ENCODE measurements at regions not wholly inside any gene's neighbourhood (a gene's known extent, or its start where the extent isn't known, plus 50 kb on each side); places are given as distances from the start of the nearest gene placed in this dataset.
A peak's percentile ranks its signal among the peaks of the same experiment; 100 is the strongest.

DNA sequence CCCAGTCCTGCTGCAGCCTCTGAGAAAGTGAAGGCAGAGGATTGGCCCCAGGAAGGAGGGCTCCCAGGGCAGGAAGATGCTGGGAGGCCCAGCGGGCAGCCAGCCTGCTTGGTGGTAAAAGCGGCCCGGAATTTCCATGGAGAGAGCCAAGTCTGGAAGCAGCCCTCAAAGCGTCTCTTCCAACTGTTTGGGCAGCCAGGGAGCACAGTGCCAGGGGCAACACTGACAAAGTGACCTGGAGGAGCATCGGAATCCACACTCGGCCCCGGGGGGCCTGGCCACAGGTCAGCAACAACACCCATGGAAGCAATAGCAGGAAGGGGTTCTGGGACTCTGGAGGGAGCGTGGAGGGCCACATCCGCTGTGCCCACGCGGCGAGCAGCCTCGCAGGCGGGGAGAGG, 63.2 kb upstream of the FGFR2 start:
- Histone ChIP-seq H3K4me1 (peaks cover 0 to 11% (median 6%) of the 10 kb centered on the region in 4 donors), H3K27ac (replicated peaks in 1 of 4) (peak overlapping the region in 1 of 4 donors; percentile 30), H3K9me3 (no peaks in the 10 kb centered on the region), H3K27me3 (no peaks in the 10 kb centered on the region), H3K36me3 (no peaks in the 10 kb centered on the region), H3K4me3 (no peak overlapping the region)
- 69% methylated on average over 13 of the region's 14 CpGs for WGBS
- intact Hi-C loops (cut with DNase I) = no loop called here
- DNase-seq (ENCODE audit: extremely low spot score) = no peak
- TF ChIP-seq EP300 (IDR thresholded peaks at IDR 0.05) (no peak), POLR2A (IDR thresholded peaks at IDR 0.05; ENCODE audit: low read depth) (no peak)

DNA sequence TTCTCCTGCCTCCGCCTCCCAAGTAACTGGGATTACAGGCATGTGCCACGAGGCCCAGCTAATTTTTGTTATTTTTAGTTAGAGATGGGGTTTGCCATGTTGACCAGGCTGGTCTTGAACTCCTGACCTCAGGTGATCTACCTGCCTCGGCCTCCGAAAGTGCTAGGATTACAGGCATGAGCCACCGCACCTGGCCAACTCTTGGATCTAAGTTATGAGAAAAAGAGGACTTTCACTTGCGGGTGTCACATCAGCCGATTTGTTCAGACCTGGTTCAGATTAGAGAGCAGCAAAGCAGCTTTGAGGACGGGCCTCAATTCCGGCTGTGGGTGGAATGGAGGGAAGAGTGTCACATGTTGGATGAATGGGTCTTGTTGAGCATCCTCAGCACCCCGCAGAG, 61.0 kb upstream of the FGFR2 start:
- no peak for DNase-seq (ENCODE audit: extremely low spot score)
- Histone ChIP-seq H3K27me3 (no peaks in the 10 kb centered on the region), H3K4me3 (no peak overlapping the region), H3K36me3 (no peaks in the 10 kb centered on the region), H3K9me3 (no peaks in the 10 kb centered on the region), H3K27ac (replicated peaks in 1 of 4) (no peak overlapping the region), H3K4me1 (peaks cover 0 to 7% (median 6%) of the 10 kb centered on the region in 4 donors)
- 85% methylated on average over 10 of the region's 10 CpGs for WGBS
- TF ChIP-seq, protein P1, sequence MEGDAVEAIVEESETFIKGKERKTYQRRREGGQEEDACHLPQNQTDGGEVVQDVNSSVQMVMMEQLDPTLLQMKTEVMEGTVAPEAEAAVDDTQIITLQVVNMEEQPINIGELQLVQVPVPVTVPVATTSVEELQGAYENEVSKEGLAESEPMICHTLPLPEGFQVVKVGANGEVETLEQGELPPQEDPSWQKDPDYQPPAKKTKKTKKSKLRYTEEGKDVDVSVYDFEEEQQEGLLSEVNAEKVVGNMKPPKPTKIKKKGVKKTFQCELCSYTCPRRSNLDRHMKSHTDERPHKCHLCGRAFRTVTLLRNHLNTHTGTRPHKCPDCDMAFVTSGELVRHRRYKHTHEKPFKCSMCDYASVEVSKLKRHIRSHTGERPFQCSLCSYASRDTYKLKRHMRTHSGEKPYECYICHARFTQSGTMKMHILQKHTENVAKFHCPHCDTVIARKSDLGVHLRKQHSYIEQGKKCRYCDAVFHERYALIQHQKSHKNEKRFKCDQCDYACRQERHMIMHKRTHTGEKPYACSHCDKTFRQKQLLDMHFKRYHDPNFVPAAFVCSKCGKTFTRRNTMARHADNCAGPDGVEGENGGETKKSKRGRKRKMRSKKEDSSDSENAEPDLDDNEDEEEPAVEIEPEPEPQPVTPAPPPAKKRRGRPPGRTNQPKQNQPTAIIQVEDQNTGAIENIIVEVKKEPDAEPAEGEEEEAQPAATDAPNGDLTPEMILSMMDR (IDR thresholded peaks at IDR 0.05) = no peak
- TF ChIP-seq POLR2A (IDR thresholded peaks at IDR 0.05; ENCODE audit: low read depth) (no peak), POLR2AphosphoS5 (IDR thresholded peaks at IDR 0.05) (no peak), EP300 (IDR thresholded peaks at IDR 0.05) (no peak)
- intact Hi-C loops (cut with DNase I) = no loop called here

DNA sequence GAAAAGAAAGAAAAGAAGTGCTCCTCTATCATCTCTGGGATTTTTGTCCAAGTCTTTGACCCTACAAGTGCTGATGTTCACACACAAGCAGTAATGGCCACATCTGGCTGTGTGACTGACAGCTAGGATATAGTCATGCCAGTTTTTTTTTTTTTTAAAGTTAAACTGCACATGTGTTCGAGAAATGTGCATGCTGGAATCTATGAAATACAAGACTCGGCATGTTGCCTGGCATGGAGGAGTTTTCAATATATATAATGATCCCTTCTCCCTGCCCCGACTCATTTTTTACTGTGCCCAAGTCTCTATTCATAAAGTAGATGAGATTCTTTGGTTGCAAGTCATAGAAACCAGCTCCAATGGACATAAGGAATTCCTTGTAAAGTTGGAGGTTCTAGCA, 60.4 kb upstream of the FGFR2 start:
- DNase-seq (ENCODE audit: extremely low spot score) = no peak
- H3K4me3 ChIP-seq = no peak overlapping the region
- no peaks in the 10 kb centered on the region for H3K9me3 ChIP-seq
- WGBS = 95% methylated on average over 3 of the region's 3 CpGs
- H3K4me1 ChIP-seq = peaks cover 0 to 7% (median 6%) of the 10 kb centered on the region in 4 donors
- no peaks in the 10 kb centered on the region for H3K27me3 ChIP-seq
- intact Hi-C loops (cut with DNase I) = no loop called here
- no peaks in the 10 kb centered on the region for H3K36me3 ChIP-seq
- TF ChIP-seq POLR2A (IDR thresholded peaks at IDR 0.05; ENCODE audit: low read depth) = no peak
- no peak for TF ChIP-seq EP300 (IDR thresholded peaks at IDR 0.05)
- TF ChIP-seq, protein P1 (IDR thresholded peaks at IDR 0.05) = no peak
- TF ChIP-seq POLR2AphosphoS5 (IDR thresholded peaks at IDR 0.05) = no peak
- H3K27ac ChIP-seq (replicated peaks in 1 of 4) = no peak overlapping the region

DNA sequence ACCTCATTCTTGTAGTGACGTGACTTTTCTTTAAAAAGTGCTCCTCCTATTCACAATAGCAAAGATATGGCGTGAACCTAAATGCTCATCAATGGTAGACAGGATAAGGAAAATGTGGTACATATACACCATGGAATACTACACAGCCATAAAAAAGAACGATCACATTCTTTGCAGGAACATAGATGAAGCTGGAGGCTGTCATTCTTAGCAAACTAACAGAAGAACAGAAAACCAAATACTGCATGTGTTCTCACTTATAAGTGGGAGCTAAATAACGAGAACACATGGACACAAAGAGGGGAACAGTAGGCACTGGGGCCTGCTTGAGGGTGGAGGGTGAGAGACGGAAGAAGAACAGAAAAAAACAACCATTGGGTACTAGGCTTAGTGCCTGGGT, 59.9 kb upstream of the FGFR2 start:
- H3K27ac ChIP-seq (replicated peaks in 1 of 4) = no peak overlapping the region
- intact Hi-C loops (cut with DNase I) = no loop called here
- no peaks in the 10 kb centered on the region for H3K36me3 ChIP-seq
- H3K27me3 ChIP-seq = no peaks in the 10 kb centered on the region
- peaks cover 0 to 7% (median 6%) of the 10 kb centered on the region in 4 donors for H3K4me1 ChIP-seq
- no peaks in the 10 kb centered on the region for H3K9me3 ChIP-seq
- 89% methylated on average over 5 of the region's 5 CpGs for WGBS
- H3K4me3 ChIP-seq = no peak overlapping the region
- no peak for DNase-seq (ENCODE audit: extremely low spot score)
- TF ChIP-seq, protein P1 (IDR thresholded peaks at IDR 0.05) = no peak
- TF ChIP-seq POLR2AphosphoS5 (IDR thresholded peaks at IDR 0.05) = no peak

DNA sequence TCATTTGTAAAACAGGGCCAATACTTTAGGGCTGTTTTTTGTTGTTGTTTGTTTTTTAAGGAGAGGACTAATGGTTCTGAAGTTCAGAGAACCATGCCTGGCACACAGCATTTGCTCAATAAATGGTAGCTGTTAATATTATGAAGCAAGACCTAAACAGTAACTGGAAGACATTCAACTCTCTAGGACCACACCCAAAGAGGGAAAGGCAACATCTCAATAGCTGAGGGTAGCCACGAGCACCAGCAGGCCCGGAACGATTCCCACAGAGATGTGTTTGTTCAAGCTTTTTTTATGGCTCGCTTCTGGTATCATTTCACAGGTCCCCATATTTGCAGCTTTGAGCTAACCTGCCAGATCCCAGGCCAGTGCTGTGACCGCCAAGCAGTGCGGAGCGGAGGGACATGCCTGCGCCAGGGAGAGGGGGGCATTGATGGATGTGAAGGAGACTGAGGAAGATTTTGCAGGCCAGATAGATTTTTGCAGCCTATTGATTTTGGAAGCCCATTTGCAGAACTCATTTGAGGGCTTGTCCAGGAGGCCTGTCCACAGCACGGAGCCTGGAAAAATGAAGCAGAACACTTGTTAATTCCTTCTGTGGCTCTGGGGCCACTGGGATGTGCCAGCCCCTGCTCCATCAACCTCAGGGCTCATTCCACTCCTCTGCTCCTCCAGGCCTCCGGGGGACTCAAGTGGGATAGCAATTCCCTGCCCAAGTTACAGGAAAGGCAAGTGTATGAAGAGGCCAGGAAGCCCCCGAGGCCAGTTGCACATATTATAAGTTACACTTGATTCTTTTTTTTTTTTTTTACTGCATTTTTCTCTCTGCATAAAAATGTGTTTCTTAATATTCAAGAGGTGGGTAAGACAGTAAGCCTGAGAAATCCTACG, 57.3 kb upstream of the FGFR2 start:
- H3K27ac ChIP-seq (replicated peaks in 1 of 4) = no peak overlapping the region
- H3K4me1 ChIP-seq = no peaks in the 10 kb centered on the region
- no peaks in the 10 kb centered on the region for H3K36me3 ChIP-seq
- no peaks in the 10 kb centered on the region for H3K9me3 ChIP-seq
- TF ChIP-seq, protein P1 (IDR thresholded peaks at IDR 0.05) = no peak
- no peak for TF ChIP-seq POLR2AphosphoS5 (IDR thresholded peaks at IDR 0.05)
- TF ChIP-seq EP300 (IDR thresholded peaks at IDR 0.05) = no peak
- no peak for TF ChIP-seq POLR2A (IDR thresholded peaks at IDR 0.05; ENCODE audit: low read depth)
- no peak for DNase-seq (ENCODE audit: extremely low spot score)
- no peaks in the 10 kb centered on the region for H3K27me3 ChIP-seq
- intact Hi-C loops (cut with DNase I) = no loop called here
- H3K4me3 ChIP-seq = no peak overlapping the region
- 83% methylated on average over 12 of the region's 12 CpGs for WGBS

Data from esophagus muscularis mucosa (tissue), 4 donors.